ENCODE measurements at regions not wholly inside any gene's neighbourhood (a gene's known extent, or its start where the extent isn't known, plus 50 kb on each side); places are given as distances from the start of the nearest gene placed in this dataset.

- TF ChIP-seq CTCF (conservative IDR thresholded peaks at IDR 0.05; ENCODE audit: low read length), result no peak
- TF ChIP-seq EZH2phosphoT487 (IDR thresholded peaks at IDR 0.05; ENCODE audit: borderline replicate concordance, low read depth, low read length), result no peak
Measured at GRCh38 chr1:95852483-95853070, 618.6 kb downstream of the RWDD3 start.

Data from OCI-LY7 (cell line).